ENCODE measurements at regions not wholly inside any gene's neighbourhood (a gene's known extent, or its start where the extent isn't known, plus 50 kb on each side); places are given as distances from the start of the nearest gene placed in this dataset.

- ATAC-seq: no peak
- DNase-seq: no peak
Measured at GRCh38 chr6:137434640-137435039, 59.6 kb downstream of the OLIG3 start.

- no peak for ATAC-seq
- no peak for DNase-seq
Measured at GRCh38 chr6:137432054-137432611, 62.1 kb downstream of the OLIG3 start.

- DNase-seq (no peak), ATAC-seq (no peak)
Measured at GRCh38 chr6:137430954-137431353, 63.2 kb downstream of the OLIG3 start.

GRCh38 chr6:137427656-137428290 is 66.4 kb downstream of the OLIG3 start:
- DNase-seq (no peak), ATAC-seq (no peak)

- DNase-seq (no peak), ATAC-seq (no peak)
Measured at GRCh38 chr6:137426007-137426689, 68.0 kb downstream of the OLIG3 start.

- DNase-seq: no peak
- no peak for ATAC-seq
Measured at GRCh38 chr6:137424251-137424650, 69.9 kb downstream of the OLIG3 start.

- DNase-seq: no peak
- no peak for ATAC-seq
Measured at GRCh38 chr6:137423451-137424168, 70.6 kb downstream of the OLIG3 start.

- DNase-seq: no peak
- ATAC-seq: no peak
Measured at GRCh38 chr6:137417396-137417795, 76.8 kb downstream of the OLIG3 start.

GRCh38 chr6:137416376-137417109 is 77.7 kb downstream of the OLIG3 start:
- no peak for ATAC-seq

GRCh38 chr6:137415834-137416190 is 78.4 kb downstream of the OLIG3 start:
- ATAC-seq (no peak), DNase-seq (no peak)

More at GRCh38 chr6:137416376-137417109, 77.7 kb downstream of the OLIG3 start:
- DNase-seq: no peak

- DNase-seq (peak; percentile 57), ATAC-seq (peak; percentile 90)
Measured at GRCh38 chr6:137415127-137415833, 78.9 kb downstream of the OLIG3 start.

- DNase-seq (no peak), ATAC-seq (no peak)
Measured at GRCh38 chr6:137414599-137414998, 79.6 kb downstream of the OLIG3 start.

- DNase-seq (no peak), ATAC-seq (no peak)
Measured at GRCh38 chr6:137413482-137413881, 80.7 kb downstream of the OLIG3 start.

GRCh38 chr6:137412562-137412961 is 81.6 kb downstream of the OLIG3 start:
- DNase-seq (no peak), ATAC-seq (no peak)

GRCh38 chr6:137409266-137409777 is 84.9 kb downstream of the OLIG3 start:
- DNase-seq (no peak), ATAC-seq (no peak)

- no peak for ATAC-seq
- DNase-seq: no peak
Measured at GRCh38 chr6:137407816-137408215, 86.4 kb downstream of the OLIG3 start.

- DNase-seq (no peak), ATAC-seq (no peak)
Measured at GRCh38 chr6:137405806-137406205, 88.4 kb downstream of the OLIG3 start.

GRCh38 chr6:137403855-137404254 is 90.3 kb downstream of the OLIG3 start:
- ATAC-seq (no peak), DNase-seq (no peak)

GRCh38 chr6:137403443-137403842 is 90.8 kb downstream of the OLIG3 start:
- no peak for ATAC-seq
- no peak for DNase-seq

- no peak for DNase-seq
- ATAC-seq: no peak
Measured at GRCh38 chr6:137402143-137402680, 92.0 kb downstream of the OLIG3 start.

GRCh38 chr6:137401088-137401487 is 93.1 kb downstream of the OLIG3 start:
- no peak for ATAC-seq
- no peak for DNase-seq

All from stimulated activated naive CD8-positive, alpha-beta T cell treated with anti-CD3 and anti-CD28 coated beads, Interleukin-15, Interleukin-2, amounts not matched to agents 100 U/mL and 50 U/mL, for 24 hours (primary cell).